Epithelial cell of esophagus (primary cell): ENCODE measurements at regions not wholly inside any gene's neighbourhood (a gene's known extent, or its start where the extent isn't known, plus 50 kb on each side); places are given as distances from the start of the nearest gene placed in this dataset.
A peak's percentile ranks its signal among the peaks of the same experiment; 100 is the strongest.

Experiments
- DNase-seq: peaks from one replicate; pipeline ENCODE4 v3.0.0; 2010; ENCODE audit warnings: low read depth
- H3K4me3 ChIP-seq: 2 replicates; pipeline ENCODE4 v1.5.1; 2011; ENCODE audit warnings: mild to moderate bottlenecking, low read length, control low read depth
- TF ChIP-seq, protein P1 (sequence below): IDR thresholded peaks from 2 replicates; pipeline ENCODE4 v1.5.1; 2011; ENCODE audit warnings: low read depth, mild to moderate bottlenecking, low read length, control low read depth, inconsistent platforms; ENCODE audit not compliant: insufficient read depth; ENCODE audit errors: missing control alignments

DNA sequence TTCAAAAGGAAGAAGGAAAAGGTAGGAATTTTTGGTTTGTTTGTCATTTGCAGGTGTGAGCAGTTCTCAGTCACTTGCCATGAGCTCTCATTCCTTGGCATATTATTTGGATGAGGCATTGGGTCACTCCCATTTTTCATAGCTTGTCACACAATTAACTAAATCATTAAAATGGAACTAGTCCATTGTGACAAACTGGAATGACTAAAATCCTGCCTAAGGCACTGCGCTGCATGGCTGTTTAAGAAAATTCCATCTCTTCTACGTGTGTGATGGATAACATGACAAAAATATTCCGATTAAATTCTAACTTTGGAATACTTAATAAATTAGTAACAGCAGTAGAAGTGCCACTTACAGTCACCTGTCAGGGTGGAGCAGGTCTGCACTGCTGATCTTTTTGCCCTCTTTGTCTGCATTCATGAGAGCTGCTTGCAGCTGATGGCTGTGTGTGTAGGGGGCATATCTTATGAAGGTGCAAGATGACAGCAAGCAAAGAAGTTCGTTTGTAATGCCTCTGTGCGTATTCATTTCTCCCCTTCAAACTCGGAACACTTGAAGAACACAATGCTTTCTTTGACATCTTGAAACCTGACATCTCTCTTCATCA lies 1292.6 kb upstream of the MAP3K7 start:
- TF ChIP-seq, protein P1, sequence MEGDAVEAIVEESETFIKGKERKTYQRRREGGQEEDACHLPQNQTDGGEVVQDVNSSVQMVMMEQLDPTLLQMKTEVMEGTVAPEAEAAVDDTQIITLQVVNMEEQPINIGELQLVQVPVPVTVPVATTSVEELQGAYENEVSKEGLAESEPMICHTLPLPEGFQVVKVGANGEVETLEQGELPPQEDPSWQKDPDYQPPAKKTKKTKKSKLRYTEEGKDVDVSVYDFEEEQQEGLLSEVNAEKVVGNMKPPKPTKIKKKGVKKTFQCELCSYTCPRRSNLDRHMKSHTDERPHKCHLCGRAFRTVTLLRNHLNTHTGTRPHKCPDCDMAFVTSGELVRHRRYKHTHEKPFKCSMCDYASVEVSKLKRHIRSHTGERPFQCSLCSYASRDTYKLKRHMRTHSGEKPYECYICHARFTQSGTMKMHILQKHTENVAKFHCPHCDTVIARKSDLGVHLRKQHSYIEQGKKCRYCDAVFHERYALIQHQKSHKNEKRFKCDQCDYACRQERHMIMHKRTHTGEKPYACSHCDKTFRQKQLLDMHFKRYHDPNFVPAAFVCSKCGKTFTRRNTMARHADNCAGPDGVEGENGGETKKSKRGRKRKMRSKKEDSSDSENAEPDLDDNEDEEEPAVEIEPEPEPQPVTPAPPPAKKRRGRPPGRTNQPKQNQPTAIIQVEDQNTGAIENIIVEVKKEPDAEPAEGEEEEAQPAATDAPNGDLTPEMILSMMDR: no peak
- DNase-seq: peak; percentile 8
- H3K4me3 ChIP-seq: no peak overlapping the region

DNA sequence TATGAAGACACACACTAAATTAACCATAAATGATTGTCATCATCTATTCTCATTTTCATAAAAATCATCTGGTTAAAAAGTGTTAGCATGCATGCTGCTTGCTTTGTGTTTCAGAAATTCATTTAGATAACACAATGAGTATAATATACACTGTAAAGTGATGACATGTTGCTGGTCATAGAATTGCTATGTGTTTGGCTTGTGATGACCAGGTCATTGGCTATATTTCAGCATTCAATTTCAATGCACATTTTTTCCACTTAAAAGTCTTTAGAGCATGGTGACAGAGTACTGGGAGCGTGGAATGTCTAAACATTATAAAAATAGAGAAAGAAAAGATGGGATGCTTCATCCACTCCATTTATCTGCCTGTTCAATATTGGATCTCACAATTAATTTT lies 1291.1 kb upstream of the MAP3K7 start:
- TF ChIP-seq, protein P1: no peak
- H3K4me3 ChIP-seq: no peak overlapping the region
- no peak for DNase-seq

DNA sequence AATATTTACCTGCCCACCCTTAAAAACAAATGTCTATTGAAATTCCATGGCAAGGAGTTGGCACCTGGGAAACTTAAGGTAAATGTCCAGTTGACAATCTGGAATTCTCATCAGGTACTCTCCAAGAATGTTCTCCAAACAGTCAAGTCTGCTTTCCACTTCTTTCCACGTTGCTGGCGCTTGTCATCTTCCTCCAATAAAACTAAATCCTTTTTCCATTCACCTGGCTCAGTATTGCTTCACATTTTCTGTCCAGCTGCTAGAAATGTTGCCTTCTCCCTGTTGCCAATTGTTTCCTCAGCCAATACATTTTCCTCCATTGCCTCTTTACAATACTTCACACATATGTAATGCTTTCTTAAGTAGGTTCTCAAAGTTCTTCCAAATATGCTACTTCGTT lies 1288.1 kb upstream of the MAP3K7 start:
- DNase-seq: no peak
- no peak overlapping the region for H3K4me3 ChIP-seq
- TF ChIP-seq, protein P1: no peak

DNA sequence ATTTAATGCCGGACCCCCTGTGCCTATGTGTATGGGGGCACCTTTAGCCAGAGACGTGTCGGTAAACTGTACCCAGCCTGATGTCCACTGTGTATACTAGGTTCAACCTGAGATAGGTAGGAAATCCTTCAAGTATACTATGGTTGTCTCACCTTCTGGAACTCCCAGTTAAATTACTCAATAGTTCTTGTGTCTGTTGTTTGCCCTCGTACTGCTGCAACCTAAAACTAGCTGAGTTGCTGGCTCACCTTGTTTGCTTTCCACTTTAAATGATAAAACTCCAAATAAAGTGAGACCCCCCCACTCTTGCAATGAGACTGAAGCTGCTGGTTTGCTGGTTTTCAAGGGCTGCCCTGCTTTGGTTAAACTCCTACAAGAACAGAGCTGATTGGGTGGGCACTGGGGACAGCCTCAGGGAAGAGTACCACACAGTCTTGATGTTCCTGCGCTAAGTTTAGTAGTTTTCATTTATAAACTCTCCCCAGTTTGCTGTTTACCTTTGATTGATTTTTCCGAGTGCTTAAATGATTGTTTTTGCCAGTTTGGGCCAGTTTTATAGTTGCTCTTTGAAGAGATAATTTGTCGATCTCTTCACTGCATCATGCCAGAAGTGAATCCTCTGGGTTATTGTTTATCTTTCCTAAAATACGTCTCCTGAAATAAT lies 1281.8 kb upstream of the MAP3K7 start:
- H3K4me3 ChIP-seq: no peak overlapping the region
- no peak for DNase-seq
- TF ChIP-seq, protein P1: no peak

DNA sequence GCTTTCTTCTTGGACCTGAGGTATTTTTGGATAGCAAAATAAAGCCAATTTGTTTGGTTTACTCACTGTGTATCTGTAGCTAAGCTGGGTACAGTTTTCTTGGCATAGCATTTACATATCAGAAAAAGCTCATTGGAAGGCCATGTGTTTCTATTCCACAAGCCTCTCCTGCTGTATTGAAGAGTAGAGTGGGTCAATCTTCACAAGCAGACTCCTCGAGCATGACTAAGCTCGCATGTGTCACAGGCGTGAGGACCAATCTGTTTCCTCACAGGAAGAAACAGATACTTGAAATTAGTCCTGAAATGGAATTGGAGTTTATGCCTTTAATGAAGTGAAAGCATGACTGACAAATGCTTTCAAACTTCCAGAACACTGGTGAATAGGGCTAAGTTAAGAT lies 1279.0 kb upstream of the MAP3K7 start:
- peak; percentile 49 for DNase-seq
- TF ChIP-seq, protein P1: no peak
- H3K4me3 ChIP-seq: no peak overlapping the region

DNA sequence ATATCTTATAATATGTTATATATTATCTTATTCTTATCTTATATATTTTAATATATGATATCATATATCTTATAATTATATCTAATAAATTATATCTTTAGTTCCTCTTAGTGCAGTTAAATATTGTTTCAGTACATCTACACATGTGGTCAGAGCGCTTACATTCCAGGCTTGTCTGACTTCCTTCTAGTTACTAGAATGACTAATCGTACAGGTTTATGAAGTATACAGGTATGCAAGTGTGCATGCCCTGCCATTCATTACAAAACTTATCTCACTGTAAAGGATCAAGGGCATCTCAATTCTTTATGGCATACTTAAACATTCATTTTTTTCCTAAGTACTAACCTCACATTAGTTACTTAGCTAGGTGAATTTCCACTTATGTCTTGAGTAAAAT lies 1278.0 kb upstream of the MAP3K7 start:
- TF ChIP-seq, protein P1: no peak
- peak; percentile 75 for DNase-seq
- no peak overlapping the region for H3K4me3 ChIP-seq
